T-helper 1 cell (primary cell): ENCODE measurements at regions not wholly inside any gene's neighbourhood (a gene's known extent, or its start where the extent isn't known, plus 50 kb on each side); places are given as distances from the start of the nearest gene placed in this dataset.
"Not testable (repeated sequence)": the region's sequence is repeated elsewhere in the genome, so short reads cannot be mapped to it uniquely, and the experiment has no call there.

ENCODE experiments used
- DNase-seq, 5 donors: peaks; one replicate each; pipeline ENCODE4 v3.0.0-alpha.2; 2012 to 2020

DNA sequence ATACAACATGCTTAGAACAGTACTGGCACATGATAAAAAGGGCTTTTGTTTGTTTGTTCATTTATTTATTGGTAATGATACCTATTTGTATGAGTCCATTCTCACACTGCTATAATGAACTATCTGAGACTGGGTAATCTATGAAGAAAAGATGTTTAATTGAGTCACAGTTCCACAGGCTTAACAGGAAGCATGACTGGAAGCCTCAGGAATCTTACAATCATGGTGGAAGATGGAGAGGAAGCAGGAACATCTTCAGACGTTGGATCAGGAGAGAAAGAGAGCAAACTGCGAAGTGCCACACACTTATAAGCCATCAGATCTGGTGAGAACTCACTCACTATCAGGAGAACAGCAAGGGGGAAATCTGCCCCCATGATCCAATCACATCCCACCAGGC is 847.7 kb downstream of the CDH18 start:
- DNase-seq = no peak

DNA sequence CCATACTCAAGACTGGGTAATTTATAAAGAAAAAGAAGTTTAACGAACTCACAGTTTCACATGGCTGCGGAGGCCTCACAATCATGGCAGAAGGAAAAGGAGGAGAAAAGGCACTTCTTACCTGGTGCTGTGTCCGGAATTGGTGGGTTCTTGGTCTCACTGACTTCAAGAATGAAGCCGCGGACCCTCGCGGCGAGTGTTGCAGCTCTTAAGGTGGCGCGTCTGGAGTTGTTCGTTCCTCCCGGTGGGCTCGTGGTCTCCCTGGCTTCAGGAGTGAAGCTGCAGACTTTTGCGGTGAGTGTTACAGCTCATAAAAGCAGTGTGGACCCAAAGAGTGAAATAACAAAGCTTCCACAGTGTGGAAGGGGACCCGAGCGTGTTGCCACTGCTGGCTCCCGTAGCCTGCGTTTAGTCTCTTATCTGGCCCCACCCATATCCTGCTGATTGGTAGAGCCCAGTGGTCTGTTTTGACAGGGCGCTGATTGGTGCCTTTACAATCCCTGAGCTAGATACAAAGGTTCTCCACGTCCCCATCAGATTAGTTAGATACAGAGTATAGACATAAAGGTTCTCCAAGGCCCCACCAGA is 846.0 kb downstream of the CDH18 start:
- not testable (repeated sequence) for DNase-seq

DNA sequence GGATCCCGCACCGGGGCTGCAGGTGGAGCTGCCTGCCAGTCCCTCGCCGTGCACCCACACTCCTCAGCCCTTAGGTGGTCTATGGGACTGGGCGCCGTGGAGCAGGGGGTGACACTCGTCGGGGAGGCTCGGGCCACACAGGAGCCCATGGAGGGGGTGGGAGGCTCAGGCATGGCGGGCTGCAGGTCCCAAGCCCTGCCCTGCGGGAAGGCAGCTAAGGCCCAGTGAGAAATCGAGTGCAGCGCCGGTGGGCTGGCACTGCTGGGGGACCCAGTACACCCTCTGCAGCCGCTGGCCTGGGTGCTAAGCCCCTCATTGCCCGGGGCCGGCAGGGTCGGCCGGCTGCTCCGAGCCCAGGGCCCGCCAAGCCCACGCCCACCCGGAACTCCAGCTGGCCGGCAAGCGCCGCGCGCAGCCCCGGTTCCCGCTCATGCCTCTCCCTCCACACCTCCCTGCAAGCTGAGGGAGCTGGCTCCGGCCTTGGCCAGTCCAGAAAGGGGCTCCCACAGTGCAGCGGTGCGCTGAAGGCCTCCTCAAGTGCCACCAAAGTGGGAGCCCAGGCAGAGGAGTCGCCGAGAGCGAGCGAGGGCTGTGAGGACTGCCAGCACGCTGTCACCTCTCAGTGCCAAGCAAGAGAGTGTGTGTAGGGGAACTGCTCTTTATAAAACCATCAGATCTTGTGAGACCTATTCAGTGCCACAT is 845.1 kb downstream of the CDH18 start:
- not testable (repeated sequence) for DNase-seq

DNA sequence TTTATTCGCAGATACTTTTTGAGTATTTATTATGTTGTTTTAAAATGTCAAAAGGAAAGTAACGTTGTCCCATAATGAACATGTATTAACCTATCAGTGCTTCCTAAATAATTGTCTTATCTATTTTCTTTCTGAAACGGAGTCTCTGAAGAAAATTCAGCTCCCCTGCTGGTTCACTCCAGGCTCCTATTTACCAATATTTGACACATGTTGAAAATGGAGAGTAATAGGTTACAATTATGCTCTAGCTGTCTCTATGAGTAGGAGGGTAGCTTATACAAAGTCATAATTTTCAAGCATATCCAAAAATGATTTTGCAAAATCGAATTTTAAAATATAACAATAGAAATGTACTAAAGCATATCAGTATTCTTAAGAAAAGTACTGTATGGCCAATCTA is 844.1 kb downstream of the CDH18 start:
- no peak for DNase-seq

DNA sequence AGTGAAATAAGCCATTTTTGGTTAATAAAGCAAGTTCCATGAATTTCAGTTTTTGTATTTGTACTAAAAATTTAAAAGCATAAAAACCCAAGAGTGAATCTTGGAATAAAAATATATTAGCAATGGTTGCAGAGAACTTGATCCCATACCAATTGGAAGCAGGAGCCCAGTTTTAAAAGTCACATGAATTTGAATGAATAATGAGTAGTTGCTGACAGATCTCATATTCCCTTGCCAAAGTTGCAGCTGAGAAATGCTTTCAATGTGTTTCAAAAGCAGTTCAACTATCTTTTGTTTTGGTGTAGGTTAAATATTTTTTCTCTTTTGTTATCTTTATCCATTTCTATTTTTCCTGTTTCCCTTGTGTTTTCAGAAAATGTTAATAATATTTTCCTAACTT is 818.6 kb downstream of the CDH18 start:
- no peak for DNase-seq

DNA sequence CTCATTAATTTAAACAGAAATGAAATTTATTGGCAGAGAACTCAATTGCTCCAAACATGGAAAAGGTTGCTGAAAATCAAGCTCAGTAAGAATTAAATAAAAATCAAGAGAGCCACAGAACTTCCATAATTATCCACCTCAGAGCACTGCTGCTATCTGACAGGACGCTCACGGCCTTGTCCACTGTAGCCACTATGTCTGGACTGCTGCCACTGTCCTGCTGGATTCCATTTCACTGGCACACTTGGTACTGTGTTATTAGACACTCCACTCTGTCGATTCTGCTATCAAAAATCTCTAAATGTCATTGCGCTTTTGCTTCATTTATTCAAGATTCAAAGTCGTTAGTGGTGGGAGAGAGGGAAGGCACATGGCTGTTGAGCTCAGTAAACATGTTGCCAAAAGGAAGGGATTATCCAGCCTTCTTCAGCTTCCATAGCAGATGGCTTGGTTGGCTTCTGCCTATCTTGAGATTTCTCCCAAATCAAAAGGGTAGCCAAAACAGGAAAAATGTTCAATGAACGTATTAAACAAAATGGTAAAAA is 815.0 kb downstream of the CDH18 start:
- no peak for DNase-seq

DNA sequence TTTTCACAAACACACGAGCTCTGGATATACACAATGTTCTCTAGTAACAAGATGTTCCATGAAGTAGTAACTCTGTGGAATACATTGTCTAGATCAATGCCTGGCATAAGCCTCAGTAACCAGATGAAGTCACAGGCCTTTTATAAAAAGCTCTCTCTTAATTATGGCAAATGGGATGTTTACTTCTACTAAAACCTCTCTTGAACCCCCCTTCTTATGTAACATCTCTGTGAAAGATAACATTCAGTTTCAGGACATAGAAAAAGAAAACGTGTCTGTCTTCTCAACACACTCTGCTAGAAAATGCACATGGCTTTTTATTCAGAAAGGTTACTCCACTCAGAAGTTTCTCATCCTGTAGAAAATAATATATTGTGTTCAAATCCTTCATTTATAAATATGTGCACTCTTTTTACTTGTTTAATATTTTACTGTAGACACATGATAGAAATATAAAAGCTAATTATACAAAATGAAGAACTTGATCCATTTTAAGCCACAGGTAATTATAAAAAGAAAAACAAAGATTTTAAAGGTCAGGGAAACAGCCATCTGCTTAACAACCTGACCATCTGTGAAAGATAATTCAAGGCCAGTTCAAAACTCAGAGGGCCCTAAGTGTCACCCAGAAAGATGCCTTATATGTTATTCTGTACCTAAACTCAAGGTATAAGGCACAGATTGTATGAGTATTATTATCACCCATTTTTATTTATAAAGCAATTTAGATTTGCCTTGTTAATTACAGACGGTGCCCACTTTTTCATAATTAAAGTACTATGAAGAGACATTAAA is 812.0 kb downstream of the CDH18 start:
- DNase-seq = no peak

DNA sequence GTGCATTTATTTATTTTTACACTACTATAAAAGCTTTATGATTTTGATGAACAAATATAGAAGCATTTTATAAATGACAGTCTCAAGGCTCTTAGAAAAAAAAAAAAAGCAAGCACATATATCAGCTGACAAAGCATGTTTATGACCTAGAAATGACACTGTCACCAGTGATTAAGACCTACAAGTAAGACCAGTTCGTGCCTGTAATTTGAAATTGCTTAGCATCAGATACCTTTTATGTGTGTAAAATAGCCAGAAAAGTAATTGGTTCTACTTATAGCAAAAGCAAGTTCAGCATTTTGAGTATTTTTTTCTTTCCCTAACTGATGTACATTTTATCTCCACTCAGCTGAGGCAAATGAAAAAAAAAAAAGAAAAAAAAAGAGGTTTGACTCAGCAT is 808.4 kb downstream of the CDH18 start:
- no peak for DNase-seq

DNA sequence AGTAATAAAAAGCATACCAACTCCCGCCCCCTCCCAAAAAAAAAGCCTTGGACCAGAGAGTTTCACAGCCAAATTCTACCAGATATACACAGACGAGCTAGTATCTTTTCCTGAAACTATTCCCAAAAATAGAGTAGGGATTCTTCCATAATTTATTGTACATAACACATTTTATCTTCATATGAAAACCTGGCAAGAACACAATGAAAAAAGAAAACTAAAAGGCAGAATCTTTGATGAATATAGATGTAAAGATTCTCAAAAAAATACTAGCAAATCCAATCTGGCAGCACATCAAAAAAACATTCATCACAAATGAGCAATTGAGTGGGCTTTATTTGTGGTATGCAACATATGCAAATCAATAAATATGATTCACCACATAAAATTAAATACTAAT is 798.8 kb downstream of the CDH18 start:
- DNase-seq = no peak

DNA sequence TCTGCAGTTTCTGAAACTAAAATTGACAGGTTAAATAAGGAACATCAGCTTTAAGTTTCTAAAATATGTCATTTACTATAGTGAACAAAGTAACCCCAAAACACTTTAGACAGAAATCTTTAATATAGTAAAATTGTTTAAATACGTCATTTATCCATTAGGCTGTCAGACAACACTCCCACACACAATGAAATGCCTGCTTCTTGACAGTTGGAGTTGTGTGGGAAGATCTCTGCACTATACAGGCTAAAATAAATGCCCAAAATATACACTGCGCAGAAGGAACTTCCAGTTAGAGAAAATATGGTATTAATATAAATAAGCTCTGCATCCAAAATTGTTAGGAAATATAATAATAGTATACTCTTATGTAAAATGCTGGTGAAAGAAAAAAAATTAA is 794.4 kb downstream of the CDH18 start:
- DNase-seq = no peak

DNA sequence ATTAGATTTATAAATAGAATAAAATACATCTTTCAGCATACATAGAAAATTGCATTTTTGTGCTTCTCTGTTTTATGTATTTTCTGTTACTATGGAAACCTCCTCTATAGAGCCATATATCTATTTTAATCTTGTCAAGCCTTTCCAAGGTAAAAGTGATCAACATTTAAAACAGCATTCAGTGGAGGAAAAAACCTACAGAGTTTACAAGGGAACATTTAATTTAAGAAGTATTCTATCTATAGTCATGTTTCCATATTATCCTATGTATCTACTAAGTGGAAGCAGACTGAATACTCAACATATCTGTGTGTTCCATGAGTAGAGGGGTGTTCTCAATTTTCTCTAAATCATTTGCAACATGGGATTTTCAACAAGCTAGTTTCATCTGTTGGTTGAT is 791.4 kb downstream of the CDH18 start:
- no peak for DNase-seq

DNA sequence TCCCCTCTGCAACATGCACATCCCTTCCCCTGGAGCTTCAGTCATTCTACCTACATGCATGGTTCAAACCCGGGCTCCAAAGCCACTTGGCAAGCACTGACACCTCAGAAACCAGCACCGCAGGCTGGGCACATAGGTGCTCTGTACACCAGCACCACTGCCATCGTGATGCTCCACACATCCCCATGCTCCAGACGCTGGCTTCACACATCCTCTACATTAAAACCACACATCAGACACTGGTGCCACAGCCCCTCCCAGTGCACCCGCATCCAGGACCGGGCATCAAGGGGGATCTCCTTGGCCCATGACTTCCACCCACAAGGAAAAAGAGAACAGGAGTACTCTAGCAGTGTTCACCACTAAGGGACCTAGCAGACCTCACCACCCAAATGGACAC is 787.7 kb downstream of the CDH18 start:
- no peak for DNase-seq

DNA sequence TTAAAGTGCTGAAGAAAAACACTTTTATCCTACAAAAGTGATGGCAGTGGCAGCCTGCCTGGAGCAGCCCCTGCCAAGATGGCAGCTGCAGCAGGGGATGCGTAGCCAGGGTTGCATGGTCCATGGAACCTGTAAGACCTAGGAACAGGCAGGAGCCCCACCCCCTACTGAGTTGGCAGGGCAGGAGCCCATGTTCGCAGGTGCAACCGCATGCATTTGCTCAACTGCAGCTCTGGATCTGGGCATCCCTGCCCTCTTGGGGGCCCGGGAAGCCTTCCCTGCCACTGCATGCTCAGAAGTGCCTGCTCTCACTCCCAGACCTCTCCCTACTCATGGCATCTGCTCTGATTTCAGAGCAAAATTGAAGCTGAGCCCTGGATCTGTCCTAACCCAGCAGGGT is 779.6 kb downstream of the CDH18 start:
- no peak for DNase-seq

DNA sequence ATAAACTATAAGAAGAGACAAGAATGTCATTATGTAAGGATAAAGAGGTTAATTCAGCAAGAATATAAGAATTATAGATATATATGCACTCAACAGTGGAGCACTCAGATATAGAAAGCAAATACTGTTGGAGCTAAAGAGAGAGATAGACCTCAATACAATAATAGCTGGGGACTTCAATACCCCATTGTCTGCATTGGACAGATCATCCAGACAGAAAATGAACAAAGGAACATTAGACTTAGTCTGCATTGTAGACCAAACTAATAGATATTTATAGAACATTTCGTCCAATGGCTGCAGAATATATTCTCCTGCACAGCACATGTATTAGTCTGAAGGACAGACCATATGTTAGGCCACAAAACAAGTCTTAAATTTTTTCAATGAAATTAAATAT is 777.1 kb downstream of the CDH18 start:
- DNase-seq = no peak

DNA sequence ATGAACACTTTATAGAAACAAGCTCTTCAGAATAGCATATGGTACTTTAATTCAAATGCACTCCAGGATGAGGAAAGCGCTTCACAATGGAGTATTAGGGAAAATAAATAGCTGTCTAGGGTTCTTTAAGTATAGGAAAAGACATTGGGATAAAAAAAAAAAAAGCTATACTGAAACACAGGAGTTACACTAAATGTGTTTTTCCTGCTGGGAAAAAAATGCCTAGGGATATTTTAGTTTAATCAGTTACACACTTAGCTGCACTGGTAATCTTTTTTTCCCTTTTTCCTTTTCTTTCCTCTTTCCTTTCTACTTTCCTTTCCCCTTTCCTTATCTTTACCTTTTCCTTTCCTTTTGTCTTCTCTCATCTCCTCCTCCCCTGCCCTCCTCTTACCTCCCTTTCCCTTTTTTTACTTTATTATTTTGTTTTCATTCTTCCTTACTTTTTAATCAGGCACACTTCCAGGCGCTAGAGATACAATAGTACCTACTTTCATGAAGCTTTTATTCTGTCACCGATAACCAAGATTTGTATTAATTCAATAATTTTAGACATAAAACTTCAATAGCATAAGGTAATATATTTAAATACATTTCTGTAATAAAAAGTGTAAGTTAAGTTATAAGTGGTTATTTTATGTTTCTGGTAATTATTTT is 758.7 kb downstream of the CDH18 start:
- no peak for DNase-seq

DNA sequence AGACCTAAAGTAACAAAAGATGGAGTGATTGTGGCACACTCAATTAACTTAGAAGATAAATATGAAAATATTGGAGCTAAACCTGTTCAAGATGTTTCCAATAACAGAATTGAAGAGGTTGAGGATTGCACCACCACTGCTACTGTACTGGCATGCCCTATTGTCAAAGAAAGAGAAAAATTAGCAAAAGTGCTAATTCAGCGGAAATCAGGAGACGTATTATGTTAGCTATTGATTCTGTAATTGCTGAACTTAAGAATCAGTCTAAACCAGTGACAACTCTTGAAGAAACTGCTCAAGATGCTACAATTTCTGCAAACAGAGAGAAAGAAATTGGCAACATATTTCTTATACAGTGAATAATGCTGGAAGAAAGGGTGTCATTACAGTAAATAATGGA is 754.4 kb downstream of the CDH18 start:
- no peak for DNase-seq

DNA sequence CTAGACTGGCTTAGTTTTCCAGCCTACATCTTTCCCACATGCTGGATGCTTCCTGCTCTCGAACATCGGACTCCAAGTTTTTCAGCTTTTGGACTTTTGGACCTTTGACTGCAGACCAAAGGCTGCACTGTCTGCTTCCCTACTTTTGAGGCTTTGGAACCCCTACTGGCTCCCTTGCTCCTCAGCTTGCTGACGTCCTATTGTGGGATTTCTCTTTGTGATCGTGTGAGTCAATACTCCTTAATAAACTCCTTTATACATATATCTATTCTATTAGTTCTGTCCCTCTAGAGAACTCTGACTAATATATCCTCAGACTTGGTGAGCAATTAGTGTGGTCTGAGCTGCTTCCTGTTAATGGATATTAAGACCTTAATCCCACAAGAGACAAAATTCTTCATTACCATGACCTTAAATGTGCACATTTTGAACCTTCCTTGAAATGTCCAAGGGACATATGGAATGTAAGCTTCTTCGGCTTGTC is 752.9 kb downstream of the CDH18 start:
- no peak for DNase-seq

DNA sequence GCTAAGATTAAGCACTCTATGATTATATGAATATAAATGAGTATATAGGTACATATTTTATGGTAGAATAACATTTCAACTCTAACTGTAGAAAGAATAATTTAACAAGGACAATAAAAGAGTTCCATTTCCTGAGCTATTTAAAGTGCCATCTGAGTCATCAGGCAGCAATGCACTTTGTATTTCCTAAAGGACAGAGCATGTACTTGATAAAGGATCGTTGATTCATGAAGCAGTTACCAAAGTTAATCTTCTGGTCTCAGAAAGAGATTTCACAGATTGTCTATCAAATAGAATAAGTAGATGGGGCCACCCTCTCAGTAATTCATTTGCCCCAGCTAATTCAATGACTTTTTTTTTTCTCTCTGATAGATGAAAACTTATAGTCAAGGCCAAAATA is 747.8 kb downstream of the CDH18 start:
- DNase-seq = no peak

DNA sequence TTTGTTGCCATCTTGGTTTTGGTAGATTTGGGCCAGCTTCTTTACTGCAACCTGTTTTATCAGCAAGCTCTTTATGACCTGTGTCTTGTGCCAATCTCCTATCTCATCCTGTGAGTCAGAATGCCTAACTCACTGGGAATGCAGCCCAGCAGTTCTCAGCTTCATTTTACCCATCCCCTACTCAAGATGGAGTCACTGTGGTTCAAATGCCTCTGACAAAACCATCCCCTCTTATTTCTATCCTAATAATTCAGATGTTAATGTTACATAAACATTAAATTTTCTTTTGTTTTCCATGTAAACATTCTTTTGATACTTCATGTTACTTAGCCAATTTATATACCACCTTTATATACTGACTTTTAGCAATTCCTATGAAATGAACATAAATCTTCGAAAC is 746.3 kb downstream of the CDH18 start:
- DNase-seq = no peak

DNA sequence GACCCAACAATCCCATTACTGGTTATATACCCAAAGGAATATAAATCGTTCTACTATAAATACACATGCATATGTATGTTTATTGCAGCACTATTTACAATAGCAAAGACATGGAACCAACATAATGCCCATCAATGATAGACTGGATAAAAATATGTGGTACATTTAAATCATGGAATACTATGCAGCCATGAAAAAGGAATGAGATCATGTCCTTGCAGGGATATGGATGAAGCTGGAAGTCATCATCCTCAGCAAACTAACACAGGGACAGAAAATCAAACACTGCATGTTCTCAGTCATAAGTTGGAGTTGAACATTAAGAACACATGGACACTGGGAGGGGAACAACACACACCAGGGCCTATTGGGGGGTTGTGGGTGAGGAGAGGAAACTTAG is 741.8 kb downstream of the CDH18 start:
- not testable (repeated sequence) for DNase-seq

DNA sequence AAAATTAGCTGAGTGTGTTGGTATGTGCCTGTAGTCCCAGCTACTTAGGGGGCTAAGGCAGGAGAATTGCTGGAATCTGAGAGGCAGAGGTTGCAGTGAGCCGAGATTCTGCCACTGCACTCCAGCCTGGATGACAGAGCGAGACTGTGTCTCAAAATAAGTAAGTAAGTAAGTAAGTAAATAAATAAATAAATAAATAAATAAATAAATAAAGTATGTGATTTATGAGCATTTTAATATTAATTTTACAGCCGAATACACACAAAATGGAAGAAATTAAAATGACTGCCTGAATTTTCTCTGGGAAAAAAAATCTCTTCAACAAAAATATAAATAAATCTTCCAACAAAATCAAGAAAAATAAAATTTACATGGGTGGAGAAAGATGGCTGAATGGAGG is 740.7 kb downstream of the CDH18 start:
- no peak for DNase-seq

DNA sequence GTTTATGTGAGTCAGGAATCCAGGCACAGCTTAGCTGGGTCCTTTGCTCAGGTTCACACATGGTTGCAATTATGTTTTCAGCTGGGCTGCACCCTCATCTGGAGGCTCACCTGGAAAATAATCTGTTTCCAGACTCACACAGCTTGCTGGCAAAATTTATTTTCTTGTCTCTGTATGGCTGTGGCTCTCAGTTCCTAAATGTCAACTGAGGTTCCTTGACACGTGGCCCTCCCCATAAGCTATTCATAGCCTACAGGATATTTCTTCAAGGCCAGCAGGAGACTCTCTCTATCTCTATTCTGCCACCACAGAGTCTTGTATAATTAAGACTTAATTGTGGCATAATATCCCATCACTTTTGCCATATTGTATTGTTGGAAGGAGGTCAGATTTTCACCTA is 732.0 kb downstream of the CDH18 start:
- DNase-seq = no peak

DNA sequence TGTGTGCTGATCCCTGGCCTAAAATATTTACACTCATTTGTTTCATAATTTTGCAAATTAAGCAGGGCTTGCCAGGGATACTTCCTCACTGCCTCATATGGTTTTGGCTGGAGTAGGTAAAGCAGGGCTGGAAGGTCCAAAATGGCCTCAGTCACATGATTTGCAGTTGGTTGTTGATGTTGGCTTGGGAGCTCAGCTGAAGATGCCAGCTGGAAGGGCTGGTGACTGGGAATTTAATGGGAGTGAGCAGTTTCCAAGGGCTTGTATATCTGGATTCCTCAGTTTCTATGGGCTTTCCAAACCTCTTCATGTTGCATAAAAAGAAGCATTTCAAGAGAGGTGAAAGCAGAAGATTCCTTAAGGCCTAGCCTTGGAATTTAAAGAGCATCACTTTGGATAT is 729.3 kb downstream of the CDH18 start:
- no peak for DNase-seq
